ENCODE measurements at regions not wholly inside any gene's neighbourhood (a gene's known extent, or its start where the extent isn't known, plus 50 kb on each side); places are given as distances from the start of the nearest gene placed in this dataset.
"Not testable (repeated sequence)": the region's sequence is repeated elsewhere in the genome, so short reads cannot be mapped to it uniquely, and the experiment has no call there.

DNA sequence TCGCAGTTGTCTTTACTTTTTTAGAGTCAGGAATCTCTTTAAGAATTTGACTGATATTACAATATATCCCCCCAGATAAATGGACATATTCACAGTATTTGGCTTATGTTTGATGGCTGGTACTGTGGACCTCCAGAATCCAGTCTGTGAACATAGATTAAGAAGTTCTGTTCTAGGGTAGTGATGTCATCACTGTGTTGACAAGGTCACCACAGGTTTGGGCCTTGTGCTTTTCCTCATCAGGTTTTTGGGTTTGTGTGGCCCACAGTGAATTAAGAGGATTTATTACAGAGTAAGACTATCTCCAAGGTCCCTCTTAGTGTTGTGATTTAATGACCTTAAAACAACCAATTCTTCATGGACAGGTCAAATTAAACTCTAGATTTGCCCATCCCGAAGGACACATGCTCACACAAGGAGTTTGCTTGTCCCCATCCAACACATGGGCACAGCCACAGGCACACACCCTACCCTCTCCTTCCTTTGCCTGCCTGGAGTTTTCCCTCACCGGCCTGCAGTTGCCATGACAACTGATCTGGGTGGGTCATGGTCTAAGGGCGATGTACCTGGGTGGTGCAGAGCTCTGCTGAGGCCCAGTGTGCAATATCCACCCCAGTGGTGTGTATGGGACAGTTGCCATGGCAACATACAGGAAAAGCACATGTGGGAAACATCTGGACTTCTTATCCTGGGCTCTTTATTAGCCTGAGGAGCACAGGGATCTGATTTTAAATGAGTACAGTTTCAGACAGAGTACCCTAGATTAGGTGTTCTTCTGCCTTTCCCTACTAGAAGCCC is 98.6 kb downstream of the NAV1 start:
- DNase-seq (ENCODE audit: low read depth), result no peak

DNA sequence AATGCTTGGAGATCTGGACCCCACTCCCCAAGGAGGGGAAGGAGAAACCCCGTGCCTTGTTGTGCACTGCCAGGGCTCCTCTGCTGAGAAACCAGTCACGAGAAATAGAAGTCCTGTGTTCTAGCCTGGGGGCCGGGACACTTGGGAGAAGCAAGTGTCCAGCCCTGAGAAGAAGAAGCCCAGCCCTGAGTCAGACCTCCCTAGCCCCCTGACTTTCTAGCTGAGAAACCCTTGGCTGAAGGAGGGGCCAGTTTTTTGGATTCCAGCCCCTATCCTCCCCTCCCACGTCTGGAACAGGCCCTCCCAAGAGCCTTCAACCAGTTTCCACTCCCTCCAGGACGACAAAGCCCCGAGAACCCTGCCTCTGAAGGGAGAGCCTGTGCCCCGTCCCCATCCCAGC is 100.5 kb downstream of the NAV1 start:
- no peak for DNase-seq (ENCODE audit: low read depth)

DNA sequence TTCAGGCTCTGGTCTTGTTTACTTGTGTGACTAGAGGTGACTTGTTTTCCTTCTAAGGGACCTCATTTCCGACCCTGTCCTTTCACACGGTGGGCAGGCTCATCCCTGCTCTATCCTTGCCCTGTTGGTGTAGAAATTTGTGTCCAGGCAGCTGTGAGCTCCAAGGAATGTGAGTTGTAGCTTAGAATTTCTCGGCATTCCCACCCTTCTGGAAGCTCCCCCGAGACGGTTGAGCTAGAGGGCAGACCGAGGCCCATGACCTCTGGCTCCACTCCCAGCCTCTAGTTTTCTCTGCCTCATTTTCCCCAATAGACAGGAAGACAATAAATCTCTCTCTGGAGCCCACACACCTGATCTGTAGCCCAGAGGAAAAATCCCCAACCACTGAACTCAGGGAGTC is 100.9 kb downstream of the NAV1 start:
- no peak for DNase-seq (ENCODE audit: low read depth)

DNA sequence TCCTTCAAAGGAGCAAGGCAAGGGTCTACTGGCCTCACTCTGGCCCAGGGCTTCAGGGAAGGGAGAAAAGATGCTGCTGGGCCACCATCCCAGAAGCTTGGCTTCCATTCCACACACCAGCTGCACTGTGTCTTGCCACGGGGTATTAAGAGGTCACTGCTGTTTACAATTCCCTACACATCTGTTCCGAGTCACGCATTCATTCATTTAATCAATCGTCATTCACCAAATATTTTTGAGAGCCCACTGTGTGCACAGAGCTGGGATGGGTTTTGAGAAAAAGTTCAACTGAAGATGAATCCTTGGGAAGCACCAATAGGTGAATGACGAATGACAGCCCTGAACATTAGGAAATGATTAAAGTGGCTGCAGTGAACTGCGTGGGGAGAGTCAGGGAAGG is 101.7 kb downstream of the NAV1 start:
- no peak for DNase-seq (ENCODE audit: low read depth)

DNA sequence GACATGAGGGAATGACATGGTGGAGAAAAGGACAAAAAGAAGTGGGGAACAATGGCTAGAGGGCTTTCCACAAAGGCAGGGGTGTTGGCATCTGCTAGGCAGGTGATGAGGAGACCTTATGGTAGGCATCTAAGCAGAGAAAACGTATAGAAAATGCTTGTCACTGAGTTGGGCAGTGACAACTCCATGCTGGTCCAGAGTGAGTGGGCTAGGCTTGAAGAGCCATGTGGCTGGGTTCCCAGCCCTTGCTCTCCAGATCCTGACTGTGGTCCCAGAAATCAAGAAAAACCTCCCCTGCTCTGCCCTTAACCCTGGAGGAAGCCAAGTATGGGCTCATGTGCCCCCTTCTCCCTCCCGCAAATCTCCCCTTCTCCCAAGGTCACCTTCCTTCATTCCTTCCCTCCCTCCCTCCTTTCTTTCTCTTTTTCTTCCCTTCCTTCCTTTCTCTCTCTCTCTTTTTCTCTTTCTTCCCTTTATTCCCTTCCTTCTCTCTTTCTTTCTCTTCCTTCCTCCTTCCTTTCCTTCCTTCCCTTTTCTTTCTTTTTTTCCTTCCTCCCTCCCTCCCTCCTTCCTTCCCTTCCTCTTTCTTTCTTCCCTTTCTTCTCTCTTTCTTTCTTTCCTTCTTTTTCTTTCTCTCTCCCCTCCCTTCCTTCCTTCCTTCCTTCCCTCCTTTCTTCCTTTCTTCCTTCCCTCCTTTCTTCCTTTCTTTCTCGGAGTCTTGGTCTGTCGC is 102.8 kb downstream of the NAV1 start:
- no peak for DNase-seq (ENCODE audit: low read depth)

DNA sequence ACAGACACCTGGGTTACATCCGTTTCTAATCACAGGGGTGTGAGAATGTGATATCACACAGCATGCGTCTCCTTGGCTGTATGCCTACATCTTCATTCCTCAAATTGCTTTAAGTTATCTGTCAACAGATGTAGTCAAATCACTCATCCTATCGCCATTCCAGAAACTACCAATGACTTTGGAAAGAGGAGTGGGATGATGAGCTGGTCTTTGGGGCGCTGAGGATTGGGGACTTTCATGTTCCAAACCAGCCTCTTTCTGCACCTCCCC is 104.8 kb downstream of the NAV1 start:
- DNase-seq (ENCODE audit: low read depth), result no peak

DNA sequence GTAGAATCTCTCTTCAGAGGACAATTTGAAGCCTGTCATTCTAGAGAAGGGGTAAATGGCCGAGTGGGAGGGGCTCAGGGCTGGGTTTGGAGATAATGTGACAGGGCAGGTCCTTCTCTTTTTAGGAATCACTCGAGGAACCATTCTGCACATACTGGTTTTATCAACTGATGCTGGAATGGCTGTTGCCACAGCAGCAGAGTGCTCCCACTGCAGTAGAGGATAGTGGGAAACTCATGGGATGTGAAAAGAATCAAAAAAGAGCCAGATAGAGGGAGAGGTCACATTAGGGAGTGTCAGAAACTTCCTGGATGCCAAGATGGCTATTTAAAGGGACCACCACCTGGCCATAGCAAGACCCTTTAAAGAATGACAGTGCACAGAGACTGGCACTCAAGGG is 105.3 kb downstream of the NAV1 start:
- no peak for DNase-seq (ENCODE audit: low read depth)

DNA sequence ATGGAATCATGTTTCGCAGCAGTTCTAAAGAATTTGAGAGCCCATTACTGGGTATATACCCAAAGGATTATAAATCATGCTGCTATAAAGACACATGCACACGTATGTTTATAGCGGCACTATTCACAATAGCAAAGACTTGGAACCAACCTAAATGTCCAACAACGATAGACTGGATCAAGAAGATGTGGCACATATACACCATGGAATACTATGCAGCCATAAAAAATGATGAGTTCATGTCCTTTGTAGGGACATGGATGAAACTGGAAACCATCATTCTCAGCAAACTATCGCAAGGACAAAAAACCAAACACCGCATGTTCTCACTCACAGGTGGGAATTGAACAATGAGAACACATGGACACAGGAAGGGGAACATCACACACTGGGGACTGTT is 106.1 kb downstream of the NAV1 start:
- DNase-seq (ENCODE audit: low read depth), result not testable (repeated sequence)

DNA sequence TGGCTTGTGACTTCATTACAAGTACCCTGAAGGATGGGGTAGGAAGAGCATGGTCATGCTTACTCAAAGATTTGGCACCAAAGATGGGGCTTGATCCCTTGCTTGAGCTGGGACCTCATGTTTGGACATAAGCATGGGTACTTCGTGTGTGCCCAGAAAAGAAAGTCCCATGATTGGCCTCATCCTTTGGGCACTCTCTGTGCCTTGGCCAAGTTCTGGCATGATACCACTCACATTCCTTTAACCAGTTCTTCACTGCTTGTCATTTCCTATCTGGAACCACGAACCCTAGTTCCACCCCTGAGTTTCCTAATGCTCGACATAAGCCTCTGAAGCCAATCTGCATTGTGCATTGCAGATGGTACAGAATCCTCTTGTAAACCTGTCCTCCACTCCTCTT is 107.0 kb downstream of the NAV1 start:
- no peak for DNase-seq (ENCODE audit: low read depth)

DNA sequence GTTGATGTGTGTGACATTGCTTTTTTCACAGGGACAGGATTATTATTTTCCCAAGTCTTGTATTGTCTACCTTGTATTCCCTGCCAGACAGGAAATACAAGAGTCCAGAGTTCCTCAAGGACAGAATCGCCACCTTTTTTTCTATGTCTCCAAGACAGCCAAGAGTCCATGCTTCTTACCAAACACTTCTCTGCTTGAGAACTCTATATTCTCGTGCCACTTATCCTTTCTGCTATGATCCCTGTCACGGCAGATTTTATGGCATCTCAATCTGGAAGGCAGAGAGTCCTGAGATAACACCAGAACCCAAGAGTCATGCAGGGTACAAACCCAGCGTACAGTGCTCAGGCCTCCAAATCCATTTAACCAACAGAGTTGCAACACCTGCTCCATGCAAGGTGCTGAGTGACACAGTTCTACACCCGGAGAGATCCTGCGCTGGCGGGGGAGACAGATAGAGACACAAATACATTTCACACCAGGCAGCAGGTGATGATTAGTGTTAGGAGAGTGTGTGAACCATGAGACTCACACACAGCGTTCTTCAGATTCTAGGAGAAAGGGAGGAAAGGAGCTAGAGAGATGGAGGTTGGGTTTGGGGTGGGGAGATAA is 107.6 kb downstream of the NAV1 start:
- DNase-seq (ENCODE audit: low read depth), result no peak

DNA sequence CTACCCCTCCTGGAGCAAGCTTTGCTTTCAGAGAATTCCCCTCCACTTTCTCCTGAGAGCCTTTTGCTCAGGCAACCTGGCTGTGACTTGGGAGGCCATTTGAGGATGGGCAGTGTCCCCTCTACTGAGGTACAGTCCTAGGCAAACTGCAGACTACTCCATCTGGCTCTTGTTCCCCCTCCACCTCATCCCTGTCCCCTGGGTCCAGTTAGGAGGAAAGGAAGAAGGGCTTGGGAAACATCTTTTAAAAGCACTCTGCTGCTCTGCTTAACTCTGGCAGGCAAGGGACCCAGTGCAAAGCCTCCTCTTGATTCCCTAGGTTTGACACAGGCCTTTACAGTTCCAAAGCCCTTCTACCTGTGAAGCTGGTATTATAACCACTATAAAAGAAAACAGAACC is 108.2 kb downstream of the NAV1 start:
- DNase-seq (ENCODE audit: low read depth), result no peak

DNA sequence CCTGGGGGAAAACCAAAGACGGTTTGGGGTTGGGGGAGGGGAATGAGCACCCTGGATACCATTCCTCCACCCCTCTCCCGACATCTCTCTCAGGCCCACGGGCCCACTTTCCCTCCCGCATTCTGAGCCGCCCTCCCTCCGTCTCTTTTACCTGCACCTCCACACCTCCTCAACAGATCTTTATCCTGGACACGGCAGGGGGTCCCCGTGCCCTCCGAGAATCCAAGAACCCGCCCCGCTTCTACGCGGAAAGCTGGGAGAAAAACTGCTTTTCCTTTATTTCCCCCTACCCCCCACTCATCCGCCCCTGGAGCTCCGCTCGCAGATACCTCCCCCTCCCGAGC is 108.8 kb downstream of the NAV1 start:
- DNase-seq (ENCODE audit: low read depth), result no peak

DNA sequence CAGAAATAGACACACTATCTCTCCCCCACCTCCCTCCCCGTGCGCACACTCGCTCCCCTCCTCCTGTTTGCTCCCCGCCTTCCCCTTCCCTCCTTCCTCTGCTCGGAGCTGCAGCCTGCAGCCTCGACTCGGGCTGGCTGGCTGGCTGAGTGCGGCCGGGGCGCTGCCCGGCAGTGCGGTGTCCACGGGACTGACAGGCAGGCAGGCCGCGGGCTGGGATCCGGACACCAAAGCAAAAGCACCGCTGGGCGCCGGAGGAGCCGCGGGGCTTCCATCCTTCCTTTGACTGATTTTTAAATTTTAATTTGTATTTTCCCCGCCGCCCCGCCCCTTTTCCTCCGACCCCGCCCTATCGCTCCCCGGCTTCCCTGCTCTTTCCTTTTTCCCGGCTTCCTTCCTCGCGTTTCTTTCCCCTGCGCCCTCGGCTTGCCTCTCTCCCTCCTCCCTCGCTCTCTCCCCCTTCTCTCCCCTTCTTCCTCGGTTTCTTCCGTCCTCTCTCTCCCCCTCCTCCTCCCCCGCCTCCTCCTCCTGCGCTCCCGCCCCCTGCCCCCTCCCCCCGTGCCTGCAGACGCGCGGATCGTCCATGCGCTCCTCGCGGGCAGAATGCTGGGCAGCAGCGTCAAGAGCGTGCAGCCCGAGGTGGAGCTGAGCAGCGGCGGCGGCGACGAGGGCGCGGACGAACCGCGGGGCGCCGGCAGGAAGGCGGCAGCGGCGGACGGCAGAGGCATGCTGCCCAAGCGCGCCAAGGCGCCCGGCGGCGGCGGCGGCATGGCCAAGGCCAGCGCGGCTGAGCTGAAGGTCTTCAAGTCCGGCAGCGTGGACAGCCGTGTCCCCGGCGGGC is 109.4 kb downstream of the NAV1 start:
- peak; percentile 1 for DNase-seq (ENCODE audit: low read depth)

DNA sequence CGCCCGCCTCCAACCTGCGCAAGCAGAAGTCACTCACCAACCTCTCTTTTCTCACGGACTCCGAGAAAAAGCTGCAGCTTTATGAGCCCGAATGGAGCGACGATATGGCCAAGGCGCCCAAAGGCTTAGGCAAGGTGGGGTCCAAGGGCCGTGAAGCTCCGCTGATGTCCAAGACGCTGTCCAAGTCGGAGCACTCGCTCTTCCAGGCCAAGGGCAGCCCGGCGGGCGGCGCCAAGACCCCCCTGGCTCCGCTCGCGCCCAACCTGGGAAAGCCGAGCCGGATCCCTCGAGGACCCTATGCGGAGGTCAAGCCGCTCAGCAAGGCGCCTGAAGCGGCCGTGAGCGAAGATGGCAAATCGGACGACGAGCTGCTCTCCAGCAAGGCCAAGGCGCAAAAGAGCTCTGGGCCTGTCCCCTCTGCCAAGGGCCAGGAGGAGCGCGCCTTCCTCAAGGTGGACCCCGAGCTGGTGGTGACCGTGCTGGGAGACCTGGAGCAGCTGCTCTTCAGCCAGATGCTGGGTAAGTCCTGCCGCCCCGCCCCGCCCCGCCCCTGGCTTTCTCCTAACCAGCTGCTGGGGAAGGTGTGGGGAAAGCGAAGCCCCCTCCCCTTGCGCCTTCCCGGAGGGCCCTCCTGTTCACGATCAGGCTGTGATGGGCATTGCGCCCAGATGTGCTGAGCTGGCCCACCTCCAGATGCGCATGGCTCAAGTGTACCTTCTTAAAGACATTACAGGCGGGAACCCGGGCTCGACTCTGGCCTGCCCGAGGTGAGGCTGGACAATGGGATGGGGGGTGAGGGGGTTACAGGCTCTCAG is 110.2 kb downstream of the NAV1 start:
- no peak for DNase-seq (ENCODE audit: low read depth)

DNA sequence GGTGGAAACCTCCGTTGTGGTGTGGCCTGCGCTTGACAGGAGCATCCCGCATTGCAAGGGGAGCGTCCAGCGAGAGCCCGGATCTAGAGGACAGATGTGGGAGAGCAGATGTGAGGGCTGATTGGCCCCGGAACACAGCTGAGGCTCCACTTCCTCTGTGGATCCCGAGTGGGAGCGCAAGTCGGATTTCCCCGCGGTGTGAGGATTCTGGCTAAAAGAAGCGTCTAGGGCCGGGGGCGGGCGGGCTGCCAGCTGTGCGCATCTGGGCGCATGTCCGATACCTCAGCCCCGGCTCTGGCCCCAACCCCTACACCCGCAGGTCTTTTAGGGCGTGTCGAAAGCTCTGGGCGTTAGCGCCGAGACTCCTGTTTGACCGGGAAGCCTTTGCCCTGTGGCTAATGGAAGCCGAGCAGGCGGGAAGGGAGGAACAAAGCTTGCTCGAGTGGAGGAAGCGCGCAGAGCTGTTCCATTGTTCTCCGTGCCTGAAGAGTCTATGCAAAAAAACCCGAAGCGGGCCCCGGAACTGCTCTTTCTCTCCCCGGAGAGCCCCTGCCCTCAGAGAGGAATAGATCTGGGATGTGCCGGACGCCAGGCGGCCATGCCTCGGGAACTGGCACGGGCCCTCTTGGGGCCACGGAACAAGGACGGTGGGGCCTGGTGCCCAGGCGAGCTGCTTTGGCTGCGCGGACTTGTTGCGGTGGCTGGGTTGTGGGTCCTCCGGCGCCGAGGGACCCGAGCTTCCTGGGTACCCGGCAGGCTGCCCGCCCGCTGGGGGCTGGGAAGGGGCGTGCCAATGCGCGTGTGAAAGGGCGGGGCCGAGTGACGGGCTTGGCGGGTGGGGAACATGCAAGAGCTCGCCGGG is 111.1 kb downstream of the NAV1 start:
- DNase-seq (ENCODE audit: low read depth), result peak; percentile 2

DNA sequence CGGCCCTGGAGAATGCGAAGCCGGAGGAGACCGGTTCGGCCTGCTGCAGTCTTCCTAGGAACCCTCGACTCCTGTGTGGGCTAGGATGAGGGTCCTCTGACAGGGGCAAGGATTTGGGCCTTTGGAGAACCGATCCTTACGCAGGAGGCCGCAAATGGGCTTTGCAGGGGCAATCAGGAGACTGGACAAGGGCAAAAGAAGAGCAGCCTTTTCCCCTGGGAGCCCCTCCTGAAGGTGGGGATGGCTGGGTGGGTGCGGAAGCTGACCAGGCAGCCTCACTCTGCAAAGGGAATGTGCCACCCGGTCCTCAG is 111.7 kb downstream of the NAV1 start:
- no peak for DNase-seq (ENCODE audit: low read depth)

DNA sequence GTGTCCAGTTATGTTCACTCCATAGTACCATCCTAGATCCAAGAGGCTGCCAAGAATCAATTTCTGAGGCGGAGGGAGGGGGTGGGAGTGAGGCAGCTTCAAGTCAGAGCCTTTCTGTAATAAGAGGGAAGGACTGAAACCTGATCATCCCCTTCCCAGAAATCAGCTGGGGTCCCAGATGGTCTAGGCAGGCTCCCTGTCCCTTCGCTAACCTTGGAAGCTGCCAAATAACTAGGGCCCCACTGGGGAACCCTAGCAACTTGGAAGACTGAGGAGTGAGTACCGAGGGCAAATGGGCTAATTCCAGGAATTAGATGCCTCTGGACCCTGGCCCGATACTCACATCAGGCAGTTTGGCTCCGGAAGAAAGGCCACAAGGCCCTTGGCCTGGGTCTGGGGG is 113.3 kb downstream of the NAV1 start:
- no peak for DNase-seq (ENCODE audit: low read depth)

DNA sequence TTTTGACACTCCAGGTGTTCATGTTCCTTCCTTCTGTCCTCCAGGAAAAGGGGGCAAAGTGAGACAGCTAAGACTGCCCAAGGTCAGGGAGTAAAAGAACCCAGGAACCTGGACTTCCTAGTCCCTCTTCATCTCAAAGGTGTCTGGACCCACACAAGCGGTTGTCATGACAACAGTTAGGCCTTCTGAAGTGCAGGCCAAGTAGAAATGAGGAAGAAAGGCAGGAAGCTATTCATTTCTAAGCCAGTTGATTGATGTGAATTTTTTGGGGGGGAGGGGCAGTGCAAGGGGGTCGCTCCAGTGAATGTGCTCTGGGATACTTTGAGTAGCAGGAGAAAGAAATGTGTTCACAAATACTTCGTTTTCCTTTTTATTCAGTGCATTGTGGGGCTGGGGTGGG is 114.3 kb downstream of the NAV1 start:
- DNase-seq (ENCODE audit: low read depth), result no peak

DNA sequence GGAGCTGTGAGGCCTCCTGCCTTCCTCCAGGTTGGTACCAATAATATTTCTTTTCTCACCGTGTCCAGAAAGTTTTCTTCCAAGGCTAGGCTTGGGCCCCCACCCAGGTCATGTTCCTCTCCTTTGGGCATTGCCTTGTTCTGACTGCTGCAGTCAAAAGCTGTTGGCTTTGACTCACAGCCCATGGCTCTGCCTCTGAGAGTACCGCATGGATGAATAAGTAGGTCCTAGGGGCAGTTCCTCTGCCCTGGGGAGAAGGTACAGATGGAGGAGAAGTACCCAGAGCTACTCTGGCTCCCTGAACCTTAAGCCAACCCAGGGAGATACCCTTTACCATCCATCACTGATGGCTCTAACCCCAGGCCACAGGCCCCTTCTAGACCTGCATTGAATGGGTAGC is 115.0 kb downstream of the NAV1 start:
- DNase-seq (ENCODE audit: low read depth), result no peak

DNA sequence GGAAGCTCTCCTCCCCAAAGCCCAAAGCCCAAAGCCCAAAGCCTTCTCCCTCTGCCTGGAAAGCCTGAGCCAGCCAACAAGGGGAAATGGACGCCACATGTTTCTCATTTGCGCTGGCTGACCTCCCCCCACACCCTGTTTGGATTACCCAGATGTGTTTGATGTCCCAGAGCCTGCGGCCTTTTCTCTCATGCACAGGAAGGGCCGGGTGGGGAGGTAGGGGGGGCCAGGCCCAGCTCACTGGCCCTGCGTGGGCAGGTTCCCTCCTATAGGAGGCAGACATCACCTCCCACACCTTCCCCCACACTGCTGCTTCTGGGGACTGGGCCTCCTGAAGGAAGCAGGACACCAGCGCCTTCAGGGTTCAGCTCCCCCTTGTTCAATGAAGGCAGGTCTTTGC is 116.3 kb downstream of the NAV1 start:
- no peak for DNase-seq (ENCODE audit: low read depth)

DNA sequence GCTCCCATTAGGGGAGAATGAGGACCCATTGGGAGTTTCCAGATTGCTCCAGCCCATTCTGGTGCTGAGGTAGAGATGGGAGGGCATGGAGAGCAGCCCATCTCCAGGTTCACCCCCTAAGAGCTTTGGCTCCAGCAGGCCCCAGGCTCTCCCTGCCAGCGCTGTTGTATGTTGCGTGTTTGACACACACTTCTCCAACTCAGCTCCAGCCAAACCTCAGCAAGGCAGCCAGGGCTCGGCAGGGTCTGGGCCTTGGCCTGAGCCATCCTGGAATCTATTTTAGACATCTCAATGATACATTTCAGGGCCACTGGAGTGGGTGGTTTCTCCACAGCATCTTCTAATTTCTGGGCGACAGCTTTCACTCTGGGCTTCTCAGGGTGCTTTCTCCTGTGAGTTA is 117.0 kb downstream of the NAV1 start:
- DNase-seq (ENCODE audit: low read depth), result no peak
